NCI-H2171 treated with DMSO at 0.1 percent for 48 hours (cell line): ENCODE measurements at regions not wholly inside any gene's neighbourhood (a gene's known extent, or its start where the extent isn't known, plus 50 kb on each side); places are given as distances from the start of the nearest gene placed in this dataset.
A peak's percentile ranks its signal among the peaks of the same experiment; 100 is the strongest.
"Not testable (repeated sequence)": the region's sequence is repeated elsewhere in the genome, so short reads cannot be mapped to it uniquely, and the experiment has no call there.

ENCODE experiments used
- DNase-seq: peaks from one replicate; lab custom pipeline; 2025; lab: John Stamatoyannopoulos, UW

DNA sequence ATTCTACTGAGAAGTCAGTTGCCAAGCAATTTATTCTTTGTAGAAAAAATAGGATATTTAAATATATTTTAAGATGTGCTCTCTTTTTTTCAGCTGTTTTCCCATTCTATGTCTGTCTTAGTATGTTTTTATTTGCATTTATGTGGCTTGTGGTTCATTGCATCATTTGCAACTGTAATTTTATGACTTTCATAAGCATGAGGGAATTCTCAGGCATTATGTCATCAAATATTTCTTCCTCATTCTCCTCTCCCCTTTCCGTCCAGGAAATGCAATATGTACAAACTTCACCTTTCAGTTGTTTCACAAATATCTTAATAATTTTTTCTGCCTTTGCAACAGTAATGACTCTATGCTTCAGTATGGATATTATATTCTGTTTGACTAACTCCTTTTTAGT lies 560.2 kb upstream of the LRATD1 start:
- DNase-seq: no peak

DNA sequence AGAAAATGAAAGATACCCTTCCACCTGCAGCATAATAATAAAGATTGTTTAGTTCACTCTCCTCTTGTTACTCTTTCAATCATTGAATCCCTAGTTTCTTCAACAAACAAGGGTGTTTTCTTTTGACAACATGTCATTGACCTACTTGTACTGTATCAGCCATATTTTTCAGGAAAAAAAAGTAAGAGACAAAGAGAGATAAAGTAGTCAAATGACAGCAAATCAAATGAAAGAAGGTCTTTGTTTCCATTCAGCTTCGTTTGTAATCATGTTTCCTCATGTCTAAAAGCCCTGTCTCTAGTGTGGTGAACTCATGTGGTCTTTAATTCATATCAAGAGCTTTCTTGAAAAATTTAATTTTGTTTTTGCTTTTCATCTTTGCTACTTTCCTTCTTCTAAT lies 557.8 kb upstream of the LRATD1 start:
- no peak for DNase-seq

DNA sequence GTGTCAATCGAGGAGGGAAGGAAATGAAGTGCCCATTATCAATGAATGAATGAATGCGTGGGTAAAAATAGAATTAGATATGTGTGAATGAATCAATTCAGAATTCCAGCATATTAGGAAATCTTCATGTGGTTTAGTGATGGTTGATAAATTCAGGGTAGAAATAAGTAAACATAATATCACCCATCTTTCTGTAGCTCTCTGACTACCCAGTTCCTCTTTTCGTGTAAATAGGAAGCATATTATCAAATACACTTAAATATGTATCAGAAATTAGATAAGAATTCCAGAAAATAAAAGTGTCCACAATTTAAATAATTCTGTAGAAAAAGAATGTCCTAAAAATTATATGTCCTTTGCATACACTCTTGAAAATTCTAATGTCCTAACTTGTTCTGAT lies 552.9 kb upstream of the LRATD1 start:
- no peak for DNase-seq

DNA sequence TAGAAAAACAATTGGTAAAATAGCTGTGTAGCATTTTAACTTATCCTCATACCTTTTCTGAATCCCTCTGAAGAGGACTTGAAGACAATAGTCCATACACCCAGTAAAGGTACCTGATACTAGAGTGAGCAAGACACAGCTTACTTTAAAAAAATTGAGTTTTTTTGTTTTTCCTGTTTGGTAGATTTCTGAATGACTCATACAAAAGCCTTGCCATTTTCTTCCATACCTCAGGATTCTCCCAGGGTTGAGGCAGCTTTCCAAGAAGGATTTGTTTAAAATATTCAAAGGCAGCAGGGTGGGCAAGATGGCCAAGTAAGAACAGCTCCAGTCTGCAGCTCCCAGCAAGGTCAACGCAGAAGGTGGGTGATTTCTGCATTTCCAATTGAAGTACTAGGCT lies 551.0 kb upstream of the LRATD1 start:
- no peak for DNase-seq

DNA sequence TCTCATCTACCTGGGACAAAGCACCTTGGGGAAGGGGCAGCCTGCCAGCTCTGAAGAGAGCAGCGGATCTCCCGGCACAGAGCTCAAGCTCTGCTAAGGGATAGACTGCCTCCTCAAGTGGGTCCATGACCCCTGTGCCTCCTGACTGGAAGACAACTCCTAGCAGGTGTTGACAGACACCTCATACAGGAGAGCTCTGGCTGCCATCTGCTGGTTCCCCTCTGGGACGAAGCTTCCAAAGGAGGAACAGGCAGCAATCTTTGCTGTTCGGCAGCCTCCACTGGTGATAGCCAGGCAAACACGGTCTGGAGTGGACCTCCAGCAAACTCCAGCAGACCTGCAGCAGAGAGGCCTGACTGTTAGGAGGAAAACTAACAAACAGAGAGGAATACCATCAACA lies 549.9 kb upstream of the LRATD1 start:
- DNase-seq: no peak

DNA sequence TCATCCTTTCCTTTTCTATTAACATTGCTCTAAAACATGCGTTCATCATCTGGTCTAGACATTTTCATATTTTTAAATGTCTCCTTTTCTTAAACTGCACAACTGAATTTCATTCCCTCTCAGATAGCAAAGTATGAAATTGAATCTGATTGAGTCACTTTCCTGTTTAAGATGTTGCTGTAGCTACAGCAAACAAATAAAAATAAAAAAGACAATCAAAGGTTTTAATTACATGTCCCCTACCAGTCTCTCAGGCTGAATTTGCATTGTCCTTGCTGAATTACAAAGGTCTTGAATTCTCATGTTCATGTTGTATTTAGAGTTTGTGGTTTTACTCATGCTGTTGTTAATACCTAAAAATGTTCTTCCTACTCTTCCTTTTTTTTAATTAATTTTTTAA lies 537.9 kb upstream of the LRATD1 start:
- no peak for DNase-seq

DNA sequence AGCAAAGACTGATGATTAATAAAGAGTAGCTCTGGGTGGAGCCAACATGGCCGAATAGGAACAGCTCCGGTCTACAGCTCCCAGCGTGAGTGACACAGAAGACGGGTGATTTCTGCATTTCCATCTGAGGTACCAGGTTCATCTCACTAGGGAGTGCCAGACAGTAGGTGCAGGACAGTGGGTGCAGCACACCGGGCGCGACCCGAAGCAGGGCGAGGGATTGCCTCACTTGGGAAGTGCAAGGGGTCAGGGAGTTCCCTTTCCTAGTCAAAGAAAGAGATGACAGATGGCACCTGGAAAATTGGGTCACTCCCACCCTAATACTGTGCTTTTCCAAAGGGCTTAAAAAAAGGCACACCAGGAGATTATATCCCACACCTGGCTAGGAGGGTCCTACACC lies 533.4 kb upstream of the LRATD1 start:
- not testable (repeated sequence) for DNase-seq

DNA sequence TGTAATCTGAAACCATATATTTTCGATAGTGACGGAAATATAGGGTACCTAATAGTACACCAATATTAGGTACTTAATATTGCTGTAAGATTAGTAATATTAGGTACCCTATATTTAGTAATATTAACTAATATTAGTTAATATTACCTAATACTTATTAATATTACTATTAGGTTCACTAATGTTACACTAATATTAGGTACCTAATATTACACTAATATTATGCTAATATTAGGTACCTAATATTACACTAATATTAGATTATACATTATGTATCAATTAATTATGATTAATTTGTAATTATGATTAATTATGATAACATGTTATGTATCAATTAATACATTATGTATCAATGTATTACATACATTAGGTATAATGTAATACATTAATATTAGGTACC lies 518.2 kb upstream of the LRATD1 start:
- DNase-seq: no peak

DNA sequence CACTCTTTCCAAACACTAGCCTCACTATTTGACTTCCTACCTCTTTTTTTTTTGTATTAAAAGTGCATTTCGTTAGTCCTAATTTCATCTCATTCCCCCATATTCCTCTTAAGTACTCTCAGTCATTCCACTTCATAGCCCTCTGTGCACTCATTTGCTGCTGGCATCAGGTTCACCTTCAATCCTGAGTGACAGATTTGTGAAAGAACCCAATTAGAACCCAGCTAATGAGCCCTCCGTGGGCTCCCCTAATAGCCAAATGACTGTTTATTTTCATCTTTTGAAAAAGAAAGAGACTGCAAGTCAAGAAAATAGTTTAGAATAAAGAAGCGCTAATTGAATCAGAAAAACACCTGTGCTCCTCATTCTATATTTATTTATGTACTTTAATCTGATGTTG lies 512.1 kb upstream of the LRATD1 start:
- no peak for DNase-seq

DNA sequence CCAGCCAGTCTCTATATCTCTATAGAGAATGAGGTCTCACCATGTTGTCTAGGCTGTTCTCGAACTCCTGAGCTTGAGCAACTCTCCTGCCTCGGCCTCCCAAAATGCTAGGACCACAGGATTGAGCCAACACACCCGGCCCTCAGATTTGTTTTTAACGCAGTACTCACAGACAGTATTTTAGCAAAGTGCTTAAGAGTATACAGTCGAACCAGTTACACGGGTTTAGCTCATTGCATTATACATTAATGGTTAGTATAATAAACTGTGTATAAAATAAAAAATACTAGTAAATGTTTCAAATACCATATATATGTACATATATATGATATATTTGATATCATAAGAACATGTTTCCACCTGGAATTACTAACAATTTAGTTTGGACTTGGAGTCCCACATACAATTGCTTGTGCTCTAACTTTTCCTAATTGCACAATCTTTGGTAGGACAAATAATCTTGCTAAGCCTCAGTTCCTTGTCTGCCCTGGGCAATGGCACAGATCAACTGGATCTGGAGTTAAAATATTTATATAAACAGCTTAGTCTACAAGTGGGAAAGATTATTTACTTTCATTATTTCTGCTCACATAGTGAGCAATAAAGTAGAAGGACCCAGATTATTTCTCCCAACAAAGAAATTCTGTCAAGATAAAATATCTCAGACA lies 508.9 kb upstream of the LRATD1 start:
- DNase-seq: no peak

DNA sequence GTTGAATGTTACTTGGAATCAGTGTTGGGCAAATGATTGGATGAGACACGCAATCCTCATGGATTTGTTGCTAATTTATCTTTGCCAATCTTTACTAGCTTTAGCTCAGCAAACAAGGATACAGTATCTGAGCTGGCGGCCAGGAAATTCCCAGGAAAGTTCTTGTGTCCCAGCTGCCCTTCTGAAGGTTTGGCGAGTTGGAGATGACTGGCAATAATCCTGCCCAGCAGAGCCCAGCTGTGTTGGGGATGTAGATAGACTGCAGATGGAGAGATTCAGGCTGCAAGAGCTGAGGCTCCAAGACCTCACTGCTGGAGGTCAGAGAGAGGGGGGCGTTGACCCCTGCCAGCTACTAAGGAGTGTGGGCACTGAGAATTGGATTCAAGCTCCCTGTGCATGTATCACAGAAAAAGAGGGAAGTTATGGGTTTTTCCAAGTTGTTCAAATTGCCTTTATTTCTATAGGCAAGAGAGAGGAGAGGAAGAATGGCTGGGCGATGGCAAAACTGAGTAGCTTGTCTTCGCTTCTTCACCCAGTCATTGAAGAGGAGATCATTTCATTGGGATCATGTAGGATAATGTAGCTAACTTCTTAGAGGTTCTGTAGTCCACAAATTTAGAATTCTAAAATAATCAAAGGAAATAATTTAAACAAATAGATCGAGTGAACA lies 506.8 kb upstream of the LRATD1 start:
- no peak for DNase-seq

DNA sequence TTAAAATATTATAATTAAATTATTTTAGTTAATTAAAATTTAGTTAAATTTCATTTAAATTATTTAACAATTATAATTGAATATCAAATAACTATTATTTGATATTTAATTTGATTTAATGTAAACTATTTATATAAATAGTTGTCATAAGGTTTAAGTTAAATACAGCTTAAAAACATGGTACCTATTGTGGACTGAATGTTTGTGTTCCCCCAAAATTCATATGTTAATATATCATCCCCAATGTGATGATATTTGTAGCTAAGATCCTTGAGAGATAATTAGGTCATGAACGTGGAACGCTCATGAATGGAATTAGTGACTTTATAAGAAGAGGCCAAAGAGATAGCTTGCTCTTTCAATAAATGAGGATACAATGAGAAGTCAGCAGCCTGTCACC lies 505.7 kb upstream of the LRATD1 start:
- no peak for DNase-seq

DNA sequence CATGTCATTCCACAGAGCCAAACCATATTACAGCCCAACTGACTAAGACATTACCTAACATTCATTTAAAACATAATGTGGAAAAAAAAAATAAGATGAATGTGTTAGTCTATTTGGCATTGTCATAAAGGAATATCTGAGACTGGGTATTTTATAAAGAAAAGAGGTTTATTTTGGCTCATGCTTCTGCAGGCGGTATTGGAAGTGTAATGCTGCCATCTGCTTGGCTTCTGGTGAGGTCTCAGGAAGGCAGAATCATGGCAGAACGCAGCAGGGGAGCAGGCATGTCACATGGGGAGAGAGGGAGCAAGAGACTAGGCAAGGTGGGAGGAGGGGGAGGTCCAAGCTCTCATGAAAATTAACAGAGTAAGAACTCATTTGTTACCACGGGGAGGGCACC lies 504.8 kb upstream of the LRATD1 start:
- no peak for DNase-seq

DNA sequence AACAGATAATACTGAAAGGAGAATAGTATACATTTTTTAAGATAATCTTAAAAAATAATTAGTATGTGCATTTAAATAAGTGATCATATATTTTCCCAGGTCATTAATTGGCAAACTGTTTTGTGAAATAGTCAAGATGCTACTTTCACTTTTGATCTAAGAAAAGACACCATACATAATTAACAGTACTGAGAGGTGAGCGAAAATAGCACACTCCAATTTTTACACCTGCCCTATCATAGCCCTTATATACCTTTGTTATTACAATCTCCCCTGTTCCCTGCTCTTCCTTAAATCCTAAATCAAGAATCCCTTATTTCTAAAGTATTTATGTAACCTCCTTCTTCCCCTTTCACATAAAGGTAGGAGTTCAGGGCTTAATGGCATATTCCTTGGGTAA lies 500.1 kb upstream of the LRATD1 start:
- DNase-seq: no peak

DNA sequence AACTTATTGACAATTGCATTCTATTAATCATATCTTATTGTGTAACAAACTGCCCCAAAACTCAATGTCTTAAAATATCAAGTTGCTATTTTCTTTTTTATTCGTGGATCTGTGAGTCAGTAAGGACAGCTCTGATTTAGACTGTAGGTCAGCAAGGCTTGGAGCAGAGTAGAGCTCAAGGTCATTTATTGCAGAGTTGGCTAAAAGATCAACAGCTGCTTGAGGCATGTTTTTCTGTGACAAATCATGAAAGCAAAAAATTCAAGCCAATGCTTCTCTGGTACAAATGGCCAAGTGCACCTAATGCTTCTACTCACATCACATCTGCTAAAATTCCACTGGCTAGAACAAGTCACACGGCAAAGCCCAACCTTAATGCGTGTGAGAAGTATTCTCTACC lies 497.7 kb upstream of the LRATD1 start:
- DNase-seq: no peak

DNA sequence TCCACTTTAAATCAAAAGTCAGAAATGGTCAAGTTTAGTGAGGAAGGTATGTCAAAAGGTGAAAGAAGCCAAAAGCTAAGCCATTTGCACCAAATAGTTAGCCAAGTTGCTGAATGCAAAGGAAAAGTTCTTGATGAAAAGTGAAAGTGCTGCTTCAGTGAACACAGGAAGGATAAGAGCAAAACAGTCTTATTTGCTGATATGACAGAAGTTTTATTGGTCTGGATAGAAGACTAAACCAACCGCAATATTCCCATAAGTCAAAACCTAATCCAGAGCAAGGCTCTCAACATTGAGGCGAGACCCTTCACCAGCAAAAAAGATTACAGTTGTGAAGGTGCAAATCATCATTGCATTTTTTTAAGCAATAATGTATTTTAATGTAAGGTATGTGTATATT lies 496.5 kb upstream of the LRATD1 start:
- DNase-seq: no peak

DNA sequence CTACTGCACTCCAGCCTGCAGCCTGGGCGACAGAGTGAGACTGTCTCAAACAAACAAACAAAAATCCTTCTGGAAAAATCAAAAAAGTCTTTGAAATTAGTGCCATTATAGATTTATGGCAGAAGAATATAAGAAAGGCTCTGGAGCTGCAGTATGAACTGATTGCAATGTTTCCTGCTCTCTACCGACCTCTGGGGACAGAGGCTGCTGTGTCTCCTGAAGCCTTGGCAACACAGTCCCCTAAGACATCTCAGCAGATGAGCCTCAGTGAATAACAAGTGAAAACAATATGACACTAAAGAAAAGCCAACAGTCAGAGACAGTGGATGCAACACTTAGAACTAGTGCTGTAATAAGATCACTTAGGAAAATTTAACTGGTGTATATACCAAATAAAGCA lies 494.9 kb upstream of the LRATD1 start:
- DNase-seq: peak; percentile 3

DNA sequence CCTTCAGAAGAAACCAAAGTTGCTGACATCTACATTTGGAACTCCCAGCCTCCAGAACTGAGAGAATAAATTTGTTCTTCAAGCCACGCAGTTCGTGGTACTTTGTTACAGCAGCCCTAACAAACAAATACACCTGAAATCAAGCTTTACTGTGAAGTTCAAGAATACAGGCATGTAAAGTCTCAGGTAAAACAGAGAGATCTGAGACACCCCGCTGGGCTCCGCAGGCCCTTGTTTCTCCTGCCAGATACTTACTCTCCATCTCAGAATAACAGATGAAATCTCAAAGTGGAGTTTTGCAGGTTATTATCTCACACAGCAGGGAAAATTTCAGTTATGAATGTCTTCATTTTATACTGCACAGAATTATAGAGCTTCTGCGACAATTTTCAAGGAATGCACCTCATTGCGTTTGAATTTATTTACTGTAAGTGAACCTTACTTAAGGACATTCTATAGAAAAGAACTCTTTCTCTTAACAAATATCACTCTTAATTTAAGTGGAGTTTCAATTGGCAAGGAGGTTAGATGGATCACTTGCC lies 492.4 kb upstream of the LRATD1 start:
- DNase-seq: no peak

DNA sequence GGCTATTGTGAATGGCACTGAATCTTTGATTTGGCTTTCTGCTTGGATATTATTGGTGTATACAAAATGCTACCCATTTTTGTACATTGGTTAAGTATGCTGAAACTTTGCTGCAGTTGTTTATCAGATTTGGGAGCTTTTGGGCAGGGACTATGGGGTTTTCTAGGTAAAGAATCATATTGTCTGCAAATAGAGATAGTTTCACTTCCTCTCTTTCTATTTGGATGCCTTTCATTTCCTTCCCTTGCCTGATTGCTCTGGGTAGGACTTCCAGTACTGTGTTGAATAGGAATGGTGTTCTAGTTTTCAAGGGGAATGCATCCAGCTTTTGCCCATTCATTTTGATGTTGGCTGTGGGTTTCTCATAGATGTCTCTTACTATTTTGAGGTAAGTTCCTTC lies 489.1 kb upstream of the LRATD1 start:
- no peak for DNase-seq

DNA sequence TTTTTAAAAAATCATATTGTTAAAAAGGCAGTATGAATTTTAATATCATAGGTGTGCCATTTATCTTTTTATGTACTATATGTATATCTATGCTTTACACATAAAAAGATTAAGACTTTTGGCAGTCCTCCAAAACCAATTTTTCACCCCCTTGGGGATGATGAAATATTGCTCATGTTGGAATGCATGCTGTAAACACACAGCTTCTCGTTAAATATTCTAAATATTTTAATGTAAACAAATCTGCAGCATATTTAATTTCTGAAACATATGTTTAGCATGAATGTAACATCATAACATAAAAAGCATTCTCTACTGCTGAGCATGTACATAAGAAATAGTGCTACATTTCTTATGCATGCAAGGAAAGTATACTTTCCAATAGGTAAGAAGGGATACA lies 484.3 kb upstream of the LRATD1 start:
- DNase-seq: no peak

DNA sequence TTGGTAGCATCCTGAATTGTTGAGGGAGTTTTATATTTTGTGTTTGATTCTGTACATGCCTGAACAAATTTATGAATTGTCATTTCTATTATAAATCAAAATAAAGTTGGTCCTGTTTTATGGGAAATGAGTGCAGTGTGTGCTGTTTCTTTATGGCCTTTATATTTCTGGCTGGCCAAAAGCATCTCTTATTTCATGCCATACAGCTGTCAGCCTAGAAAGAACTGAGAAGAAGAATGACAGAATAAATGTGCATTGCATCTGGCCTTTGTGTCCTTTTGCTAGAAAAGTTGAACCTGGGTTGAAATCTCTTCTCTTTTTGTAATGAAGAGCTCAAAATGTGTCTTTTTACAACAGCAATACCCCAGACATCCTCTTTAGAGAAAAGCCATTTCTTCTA lies 474.7 kb upstream of the LRATD1 start:
- DNase-seq: no peak

DNA sequence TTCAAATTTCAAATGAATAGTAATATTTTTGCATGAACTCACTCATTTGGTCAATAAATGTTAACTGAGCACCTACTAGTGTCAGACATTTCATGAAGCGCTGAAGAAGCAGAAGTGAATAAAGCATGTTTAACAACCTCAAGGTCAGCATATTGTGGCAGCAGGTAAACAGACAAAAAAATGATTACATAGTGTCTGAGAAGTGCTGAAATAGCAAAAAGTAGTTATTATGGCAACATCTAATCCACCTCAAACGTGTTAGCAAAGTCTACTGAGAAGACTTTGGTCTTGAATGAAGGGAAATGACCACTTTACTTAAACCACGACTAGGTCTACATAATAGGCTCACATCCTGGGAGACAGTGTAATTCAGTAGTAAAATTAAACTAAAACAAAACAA lies 452.2 kb upstream of the LRATD1 start:
- no peak for DNase-seq

DNA sequence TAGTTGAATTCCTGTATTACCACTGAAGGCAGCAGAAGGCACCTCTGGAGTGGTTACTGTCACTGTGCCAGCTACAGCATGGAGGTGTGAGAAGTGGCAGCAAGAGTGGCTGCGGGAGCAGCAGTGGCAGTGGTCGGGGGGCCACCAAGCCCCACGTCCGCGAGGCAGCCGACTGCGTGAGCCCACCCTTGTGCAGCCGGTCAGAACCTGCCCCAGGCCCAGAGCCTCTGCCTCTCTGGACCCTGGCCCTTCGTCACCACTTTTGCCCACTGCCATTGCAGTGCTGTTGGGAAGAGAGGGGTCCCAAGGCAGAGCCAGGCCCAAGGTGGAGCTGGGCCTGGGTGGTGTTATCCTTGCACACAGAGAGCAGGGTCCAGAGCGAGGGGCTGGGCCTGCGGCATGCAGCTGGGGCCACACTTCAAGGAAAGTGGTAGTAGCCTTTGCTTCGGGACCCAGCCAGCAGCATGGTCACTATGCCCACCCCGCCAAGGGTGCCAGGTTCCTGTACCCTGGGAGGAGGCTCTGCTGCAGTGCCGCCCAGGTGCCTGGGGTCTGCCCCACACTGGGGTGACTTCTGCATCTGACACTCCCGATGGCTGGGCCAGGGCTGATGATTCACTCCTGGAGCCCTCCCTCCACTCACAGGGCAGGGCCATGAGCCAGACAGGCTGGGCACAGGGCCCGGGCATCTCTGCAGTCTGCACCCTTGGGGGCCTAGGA lies 450.1 kb upstream of the LRATD1 start:
- DNase-seq: no peak
